ENCODE measurements at regions not wholly inside any gene's neighbourhood (a gene's known extent, or its start where the extent isn't known, plus 50 kb on each side); places are given as distances from the start of the nearest gene placed in this dataset.

DNA sequence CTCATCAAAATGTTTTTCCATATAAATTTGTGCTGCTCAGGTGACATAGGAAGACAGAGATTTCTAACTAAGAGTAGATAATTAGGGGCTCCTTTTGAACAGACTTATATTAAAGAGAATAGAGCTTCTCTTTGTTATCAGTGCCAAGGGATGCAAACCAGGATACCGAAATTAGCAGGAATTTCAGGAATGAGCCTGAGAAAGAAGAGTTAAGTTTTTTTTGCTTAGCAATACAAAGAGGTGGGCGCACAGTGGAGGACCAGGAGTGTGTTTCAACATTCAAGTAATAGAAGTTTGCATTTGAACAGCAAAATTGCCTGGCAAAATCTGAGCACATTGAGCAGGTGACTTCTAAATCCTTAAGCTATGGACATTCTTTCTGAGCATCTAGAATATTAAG is 541.3 kb downstream of the GBA3 start:
- TF ChIP-seq, protein P1, sequence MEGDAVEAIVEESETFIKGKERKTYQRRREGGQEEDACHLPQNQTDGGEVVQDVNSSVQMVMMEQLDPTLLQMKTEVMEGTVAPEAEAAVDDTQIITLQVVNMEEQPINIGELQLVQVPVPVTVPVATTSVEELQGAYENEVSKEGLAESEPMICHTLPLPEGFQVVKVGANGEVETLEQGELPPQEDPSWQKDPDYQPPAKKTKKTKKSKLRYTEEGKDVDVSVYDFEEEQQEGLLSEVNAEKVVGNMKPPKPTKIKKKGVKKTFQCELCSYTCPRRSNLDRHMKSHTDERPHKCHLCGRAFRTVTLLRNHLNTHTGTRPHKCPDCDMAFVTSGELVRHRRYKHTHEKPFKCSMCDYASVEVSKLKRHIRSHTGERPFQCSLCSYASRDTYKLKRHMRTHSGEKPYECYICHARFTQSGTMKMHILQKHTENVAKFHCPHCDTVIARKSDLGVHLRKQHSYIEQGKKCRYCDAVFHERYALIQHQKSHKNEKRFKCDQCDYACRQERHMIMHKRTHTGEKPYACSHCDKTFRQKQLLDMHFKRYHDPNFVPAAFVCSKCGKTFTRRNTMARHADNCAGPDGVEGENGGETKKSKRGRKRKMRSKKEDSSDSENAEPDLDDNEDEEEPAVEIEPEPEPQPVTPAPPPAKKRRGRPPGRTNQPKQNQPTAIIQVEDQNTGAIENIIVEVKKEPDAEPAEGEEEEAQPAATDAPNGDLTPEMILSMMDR (IDR thresholded peaks at IDR 0.05; ENCODE audit: borderline replicate concordance), result no peak
- Histone ChIP-seq H3K4me3 (no peak overlapping the region), H3K36me3 (no peaks in the 10 kb centered on the region), H3K4me1 (peaks cover 33% of the 10 kb centered on the region), H3K27me3 (ENCODE audit: low read depth) (no peaks in the 10 kb centered on the region), H3K9me3 (replicated peaks) (no peaks in the 10 kb centered on the region), H3K27ac (replicated peaks) (no peak overlapping the region)
- no peak for DNase-seq
- intact Hi-C loops (cut with micrococcal nuclease), result no loop called here

DNA sequence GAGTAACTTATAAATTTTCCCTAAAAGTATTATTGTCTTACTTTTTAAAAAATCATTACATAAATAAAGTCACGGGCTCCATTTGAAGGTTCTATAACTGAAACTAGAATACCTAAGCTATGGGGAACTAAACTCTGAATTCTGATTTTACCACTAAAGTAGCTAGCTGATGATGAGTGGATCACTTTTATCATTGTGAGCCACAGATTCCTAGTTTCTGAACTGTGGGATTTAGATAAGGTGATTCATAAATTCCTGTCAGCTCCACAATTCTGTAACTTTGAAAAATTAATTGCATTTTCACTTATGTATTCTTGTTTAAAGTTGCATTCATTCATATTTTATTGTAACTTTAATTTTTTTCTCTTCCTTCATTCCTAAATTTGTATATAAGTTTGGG is 540.9 kb downstream of the GBA3 start:
- no peaks in the 10 kb centered on the region for H3K36me3 ChIP-seq
- no peak for DNase-seq
- H3K27ac ChIP-seq (replicated peaks), result no peak overlapping the region
- intact Hi-C loops (cut with micrococcal nuclease), result no loop called here
- peaks cover 33% of the 10 kb centered on the region for H3K4me1 ChIP-seq
- TF ChIP-seq, protein P1 (IDR thresholded peaks at IDR 0.05; ENCODE audit: borderline replicate concordance), result no peak
- H3K9me3 ChIP-seq (replicated peaks), result no peaks in the 10 kb centered on the region
- H3K27me3 ChIP-seq (ENCODE audit: low read depth), result no peaks in the 10 kb centered on the region
- no peak overlapping the region for H3K4me3 ChIP-seq

DNA sequence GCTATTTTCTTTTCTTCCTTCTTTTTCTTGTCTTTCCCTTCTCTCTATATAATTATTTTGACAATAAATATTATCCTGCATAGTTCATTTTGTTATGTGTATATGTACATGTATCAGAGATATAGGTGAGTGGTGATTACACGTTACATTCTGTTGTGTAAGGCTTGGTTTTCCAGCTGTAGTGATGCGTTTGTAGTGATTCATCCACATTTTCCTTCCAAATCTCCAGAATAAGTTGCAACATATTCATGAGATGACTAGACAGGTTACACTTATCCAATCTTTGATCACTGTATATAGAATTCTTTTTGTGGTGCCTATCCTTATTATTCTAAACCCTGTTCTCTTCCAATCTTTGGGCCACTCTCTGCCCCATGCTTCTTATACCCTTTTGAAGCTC is 540.2 kb downstream of the GBA3 start:
- H3K36me3 ChIP-seq, result no peaks in the 10 kb centered on the region
- peaks cover 29% of the 10 kb centered on the region for H3K4me1 ChIP-seq
- no peak overlapping the region for H3K4me3 ChIP-seq
- intact Hi-C loops (cut with micrococcal nuclease), result no loop called here
- no peak for DNase-seq
- H3K27ac ChIP-seq (replicated peaks), result no peak overlapping the region
- H3K9me3 ChIP-seq (replicated peaks), result no peaks in the 10 kb centered on the region
- no peaks in the 10 kb centered on the region for H3K27me3 ChIP-seq (ENCODE audit: low read depth)
- TF ChIP-seq, protein P1 (IDR thresholded peaks at IDR 0.05; ENCODE audit: borderline replicate concordance), result no peak

DNA sequence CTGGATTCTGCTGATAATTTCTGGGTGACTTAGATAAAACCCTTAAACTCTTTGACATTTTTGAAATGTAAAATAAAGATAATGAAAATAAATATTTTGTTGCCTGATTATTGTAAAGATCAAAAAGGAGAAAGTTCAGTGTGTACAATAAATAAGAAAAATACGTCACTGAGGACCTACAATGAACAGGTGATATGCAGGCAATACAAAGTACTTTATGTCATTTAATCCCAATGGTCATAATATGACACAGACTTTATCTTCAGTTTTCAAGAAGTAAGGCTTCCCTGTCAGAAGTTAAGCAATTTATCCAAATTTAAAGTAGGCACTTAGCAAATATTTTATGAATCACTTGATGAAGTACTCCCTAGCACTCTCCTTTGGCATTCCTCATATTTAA is 532.8 kb downstream of the GBA3 start:
- intact Hi-C loops (cut with micrococcal nuclease), result no loop called here
- H3K36me3 ChIP-seq, result no peaks in the 10 kb centered on the region

DNA sequence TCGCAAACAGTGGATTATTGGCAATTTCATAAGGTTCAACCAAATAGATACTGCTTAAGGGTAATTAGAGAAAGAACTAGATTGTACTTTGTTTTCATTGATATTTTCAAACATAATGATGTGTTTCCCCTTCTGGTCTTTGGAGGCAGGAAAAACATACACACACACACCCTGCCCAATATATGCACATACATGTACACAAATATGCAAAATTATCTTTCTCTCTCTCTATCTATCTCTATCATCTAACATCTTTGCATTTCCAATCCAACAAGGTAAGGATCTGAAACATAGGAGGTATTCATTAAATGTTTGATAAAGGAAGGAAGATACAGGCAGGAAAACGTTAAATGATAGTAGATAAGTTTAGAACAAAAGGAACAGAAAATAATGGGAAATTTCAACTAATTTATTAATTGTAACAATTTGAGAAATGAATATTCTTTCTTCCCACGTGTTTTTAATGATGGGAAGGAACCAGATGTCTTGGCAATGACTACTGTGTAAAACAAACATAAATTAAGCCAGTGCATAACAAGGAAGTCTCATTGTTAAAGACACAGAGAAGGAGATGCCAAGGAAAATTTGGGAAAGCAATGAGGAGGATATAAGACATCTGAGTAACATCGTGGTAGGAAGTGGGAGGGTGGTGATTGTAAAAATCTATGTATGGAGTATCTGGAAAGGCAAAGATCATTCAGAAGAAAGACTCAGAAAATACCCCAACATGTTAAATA is 532.1 kb downstream of the GBA3 start:
- TF ChIP-seq, protein P1 (IDR thresholded peaks at IDR 0.05; ENCODE audit: borderline replicate concordance), result no peak
- DNase-seq, result no peak
- no peaks in the 10 kb centered on the region for H3K4me1 ChIP-seq
- intact Hi-C loops (cut with micrococcal nuclease), result no loop called here
- no peak overlapping the region for H3K27ac ChIP-seq (replicated peaks)
- H3K27me3 ChIP-seq (ENCODE audit: low read depth), result no peaks in the 10 kb centered on the region
- H3K9me3 ChIP-seq (replicated peaks), result no peaks in the 10 kb centered on the region
- no peaks in the 10 kb centered on the region for H3K36me3 ChIP-seq
- no peak overlapping the region for H3K4me3 ChIP-seq

More for the DNA sequence above, 532.8 kb downstream of the GBA3 start:
- TF ChIP-seq, protein P1 (IDR thresholded peaks at IDR 0.05; ENCODE audit: borderline replicate concordance), result no peak
- Histone ChIP-seq H3K27ac (replicated peaks) (no peak overlapping the region), H3K9me3 (replicated peaks) (no peaks in the 10 kb centered on the region), H3K27me3 (ENCODE audit: low read depth) (no peaks in the 10 kb centered on the region), H3K4me1 (no peaks in the 10 kb centered on the region), H3K4me3 (no peak overlapping the region)
- DNase-seq, result no peak
